GM23248 (cell line): ENCODE measurements at regions not wholly inside any gene's neighbourhood (a gene's known extent, or its start where the extent isn't known, plus 50 kb on each side); places are given as distances from the start of the nearest gene placed in this dataset.

ENCODE experiments used
- EZH2 ChIP-seq: fragments of 200-600 bp; sonication (generic); IDR thresholded peaks from 2 replicates; pipeline ENCODE4 v1.6.1; 2018; ENCODE audit warnings: antibody characterized with exemption, mild to moderate bottlenecking; ENCODE audit not compliant: insufficient read depth, poor library complexity, severe bottlenecking
- EZH2phosphoT487 ChIP-seq: fragments of 200-600 bp; sonication (generic); IDR thresholded peaks from 2 replicates; pipeline ENCODE4 v1.6.1; 2018; ENCODE audit warnings: antibody characterized with exemption, moderate library complexity, mild to moderate bottlenecking, low read depth; ENCODE audit not compliant: insufficient read depth

GRCh38 chr10:83252169-83252568 is 887.1 kb upstream of the GHITM start:
- no peak for TF ChIP-seq EZH2
- TF ChIP-seq EZH2phosphoT487, result no peak
